Nephron progenitor cell (in vitro differentiated cells): ENCODE measurements at regions not wholly inside any gene's neighbourhood (a gene's known extent, or its start where the extent isn't known, plus 50 kb on each side); places are given as distances from the start of the nearest gene placed in this dataset.

ENCODE experiments used
- DNase-seq: peaks from one replicate; pipeline ENCODE4 v3.0.0; 2021
- H3K27ac Mint-ChIP-seq: 2 replicates; pipeline ENCODE4 v1.8.0; 2021; ENCODE audit warnings: mild to moderate bottlenecking, moderate library complexity, mixed read lengths
- H3K27me3 Mint-ChIP-seq: 2 replicates; pipeline ENCODE4 v1.8.0; 2021; ENCODE audit warnings: mild to moderate bottlenecking, low read depth, mixed read lengths; ENCODE audit not compliant: poor library complexity
- H3K36me3 Mint-ChIP-seq: 2 replicates; pipeline ENCODE4 v1.8.0; 2021; ENCODE audit warnings: low read depth, mixed read lengths
- H3K4me1 Mint-ChIP-seq: 2 replicates; pipeline ENCODE4 v1.8.0; 2021; ENCODE audit warnings: mixed read lengths
- H3K4me3 Mint-ChIP-seq: 2 replicates; pipeline ENCODE4 v1.8.0; 2021; ENCODE audit warnings: mild to moderate bottlenecking, moderate library complexity, mixed read lengths
- H3K9me3 Mint-ChIP-seq: 2 replicates; pipeline ENCODE4 v1.8.0; 2021; ENCODE audit warnings: mild to moderate bottlenecking, moderate library complexity, mixed read lengths
- CTCF ChIP-seq: fragments of 200-600 bp; sonication (generic); IDR thresholded peaks from 2 replicates; pipeline ENCODE4 v1.5.0; 2021; ENCODE audit warnings: antibody characterized with exemption

- Mint-ChIP-seq H3K27ac (peak overlapping the region; percentile 95), H3K9me3 (peaks cover 76% of the 10 kb centered on the region), H3K4me3 (peak overlapping the region; percentile 5), H3K36me3 (peaks cover 40% of the 10 kb centered on the region), H3K4me1 (peaks cover 25% of the 10 kb centered on the region), H3K27me3 (peaks cover 3% of the 10 kb centered on the region)
- peak; percentile 36 for DNase-seq
- TF ChIP-seq CTCF: no peak
These were observed 66.4 kb upstream of the NEDD9 start for GRCh38 chr6:11298651-11299420.

- Mint-ChIP-seq H3K9me3 (peaks cover 61% of the 10 kb centered on the region), H3K4me1 (peaks cover 25% of the 10 kb centered on the region), H3K27me3 (peaks cover 3% of the 10 kb centered on the region), H3K27ac (no peak overlapping the region), H3K36me3 (peaks cover 31% of the 10 kb centered on the region), H3K4me3 (no peak overlapping the region)
- no peak for TF ChIP-seq CTCF
- no peak for DNase-seq
These were observed 64.9 kb upstream of the NEDD9 start for GRCh38 chr6:11297376-11297729.

GRCh38 chr6:11296449-11297375 lies 64.2 kb upstream of the NEDD9 start:
- Mint-ChIP-seq H3K36me3 (peaks cover 27% of the 10 kb centered on the region), H3K27me3 (peaks cover 3% of the 10 kb centered on the region), H3K4me3 (no peak overlapping the region), H3K27ac (no peak overlapping the region), H3K4me1 (peaks cover 25% of the 10 kb centered on the region), H3K9me3 (peaks cover 55% of the 10 kb centered on the region)
- DNase-seq: no peak
- no peak for TF ChIP-seq CTCF

GRCh38 chr6:11295969-11296368 lies 63.5 kb upstream of the NEDD9 start:
- no peak overlapping the region for H3K27ac Mint-ChIP-seq
- TF ChIP-seq CTCF: no peak
- H3K4me3 Mint-ChIP-seq: no peak overlapping the region
- DNase-seq: no peak
- H3K36me3 Mint-ChIP-seq: peaks cover 22% of the 10 kb centered on the region
- peaks cover 47% of the 10 kb centered on the region for H3K9me3 Mint-ChIP-seq
- H3K27me3 Mint-ChIP-seq: peaks cover 3% of the 10 kb centered on the region
- peaks cover 25% of the 10 kb centered on the region for H3K4me1 Mint-ChIP-seq

GRCh38 chr6:11294228-11294627 lies 61.8 kb upstream of the NEDD9 start:
- peaks cover 6% of the 10 kb centered on the region for H3K36me3 Mint-ChIP-seq
- peaks cover 30% of the 10 kb centered on the region for H3K9me3 Mint-ChIP-seq
- peaks cover 3% of the 10 kb centered on the region for H3K27me3 Mint-ChIP-seq
- no peak overlapping the region for H3K4me3 Mint-ChIP-seq
- H3K4me1 Mint-ChIP-seq: peaks cover 19% of the 10 kb centered on the region
- no peak overlapping the region for H3K27ac Mint-ChIP-seq
- no peak for TF ChIP-seq CTCF
- DNase-seq: no peak
